Tibial artery (tissue), 4 donors: ENCODE measurements at regions not wholly inside any gene's neighbourhood (a gene's known extent, or its start where the extent isn't known, plus 50 kb on each side); places are given as distances from the start of the nearest gene placed in this dataset.

Experiments
- DNase-seq, 2 donors: peaks; one replicate each; pipeline ENCODE4 v3.0.0-alpha.2; 2019
- H3K27ac ChIP-seq, 2 donors: fragments of 200-600 bp; sonication (generic) in 1 of 2; 1 replicate in 1 of 2; 2 replicates in 1 of 2; pipeline ENCODE4 v1.5.1; 2018 to 2019; ENCODE audit warnings: mild to moderate bottlenecking in 1 of 2
- H3K27me3 ChIP-seq, 2 donors: fragments of 200-600 bp; sonication (generic) in 1 of 2; one replicate each; pipeline versions ENCODE4 v1.5.1 to v1.6.0; 2016 to 2019
- H3K36me3 ChIP-seq, 3 donors: fragments of 200-600 bp; sonication (generic) in 2 of 3; one replicate each; pipeline ENCODE4 v1.5.1; 2016 to 2019; ENCODE audit warnings: mild to moderate bottlenecking in 2 of 3
- H3K4me1 ChIP-seq, 4 donors: fragments of 200-600 bp; sonication (generic) in 2 of 4; 1 replicate in 3 of 4; 2 replicates in 1 of 4; pipeline ENCODE4 v1.5.1; 2016 to 2019
- H3K4me3 ChIP-seq, 2 donors: fragments of 200-600 bp; sonication (generic) in 1 of 2; 1 replicate in 1 of 2; 2 replicates in 1 of 2; pipeline ENCODE4 v1.5.1; 2018 to 2019; ENCODE audit warnings: mild to moderate bottlenecking in 2 of 2
- H3K9me3 ChIP-seq, 3 donors: fragments of 200-600 bp; sonication (generic) in 1 of 3; one replicate each; pipeline ENCODE4 v1.5.1; 2016 to 2019
- intact Hi-C: fragments of 100-400 bp; cut with DNase I; formaldehyde crosslinking; loops from one replicate; pipeline ENCODE4 v1.15.0; 2023; ENCODE audit warnings: low total_unique reads
- TF ChIP-seq, protein P1 (sequence below), 2 experiments: fragments of 200-600 bp in 1 of 2; fragments of 450-650 bp in 1 of 2; IDR thresholded peaks; one replicate each; pipeline ENCODE4 v1.5.1; 2017 to 2019; ENCODE audit warnings: antibody characterized with exemption in 2 of 2, mild to moderate bottlenecking in 1 of 2, moderate library complexity in 1 of 2

DNA sequence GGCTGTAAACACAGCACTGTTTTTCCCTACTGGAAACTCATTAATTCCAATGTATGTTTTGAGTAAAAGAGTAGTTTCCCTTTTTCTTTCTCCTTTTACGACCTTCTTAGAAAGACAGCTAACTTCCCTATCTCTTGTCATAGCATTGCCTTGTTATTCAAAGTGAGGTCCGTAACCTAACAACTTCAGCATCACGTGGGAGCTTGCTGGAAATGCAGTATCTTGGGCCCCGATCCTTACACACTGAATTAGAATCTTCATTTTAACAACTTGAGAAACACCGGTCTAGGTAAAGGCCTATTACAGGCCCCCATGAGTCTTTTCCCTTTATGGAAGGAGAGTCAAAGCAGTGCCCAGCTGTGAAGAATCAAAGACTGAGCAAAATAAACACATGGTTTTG lies 230.7 kb upstream of the PRKD1 start:
- Histone ChIP-seq H3K36me3 (no peaks in the 10 kb centered on the region), H3K27me3 (no peaks in the 10 kb centered on the region), H3K27ac (no peak overlapping the region), H3K9me3 (no peaks in the 10 kb centered on the region), H3K4me1 (peaks cover 0 to 3% (median 1%) of the 10 kb centered on the region in 4 donors), H3K4me3 (no peak overlapping the region)
- intact Hi-C loops, result no loop called here
- TF ChIP-seq, protein P1, sequence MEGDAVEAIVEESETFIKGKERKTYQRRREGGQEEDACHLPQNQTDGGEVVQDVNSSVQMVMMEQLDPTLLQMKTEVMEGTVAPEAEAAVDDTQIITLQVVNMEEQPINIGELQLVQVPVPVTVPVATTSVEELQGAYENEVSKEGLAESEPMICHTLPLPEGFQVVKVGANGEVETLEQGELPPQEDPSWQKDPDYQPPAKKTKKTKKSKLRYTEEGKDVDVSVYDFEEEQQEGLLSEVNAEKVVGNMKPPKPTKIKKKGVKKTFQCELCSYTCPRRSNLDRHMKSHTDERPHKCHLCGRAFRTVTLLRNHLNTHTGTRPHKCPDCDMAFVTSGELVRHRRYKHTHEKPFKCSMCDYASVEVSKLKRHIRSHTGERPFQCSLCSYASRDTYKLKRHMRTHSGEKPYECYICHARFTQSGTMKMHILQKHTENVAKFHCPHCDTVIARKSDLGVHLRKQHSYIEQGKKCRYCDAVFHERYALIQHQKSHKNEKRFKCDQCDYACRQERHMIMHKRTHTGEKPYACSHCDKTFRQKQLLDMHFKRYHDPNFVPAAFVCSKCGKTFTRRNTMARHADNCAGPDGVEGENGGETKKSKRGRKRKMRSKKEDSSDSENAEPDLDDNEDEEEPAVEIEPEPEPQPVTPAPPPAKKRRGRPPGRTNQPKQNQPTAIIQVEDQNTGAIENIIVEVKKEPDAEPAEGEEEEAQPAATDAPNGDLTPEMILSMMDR (IDR thresholded peaks at IDR 0.05), result no peak
- DNase-seq, result no peak

DNA sequence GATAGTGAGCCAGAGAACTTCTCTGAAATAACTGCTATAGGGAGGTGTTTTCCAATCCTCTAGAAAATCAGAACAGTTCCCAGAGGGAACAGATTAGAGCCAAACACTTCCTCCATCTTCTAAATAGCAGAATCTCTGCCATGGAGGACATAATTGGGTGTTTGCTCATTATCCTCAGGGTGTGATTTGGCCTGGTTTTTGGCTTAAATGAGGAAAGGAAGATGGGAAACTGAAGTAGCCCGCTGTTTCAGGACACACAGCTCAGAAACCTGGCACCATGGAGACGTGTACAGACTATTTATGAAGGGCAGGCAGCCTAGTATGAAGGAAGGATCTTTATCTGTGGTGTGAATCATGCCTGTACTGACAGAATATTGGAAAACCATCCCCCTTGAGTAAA lies 231.7 kb upstream of the PRKD1 start:
- TF ChIP-seq, protein P1 (IDR thresholded peaks at IDR 0.05), result no peak
- no peak for DNase-seq
- no peak overlapping the region for H3K4me3 ChIP-seq
- H3K4me1 ChIP-seq, result peaks cover 0 to 3% (median 1%) of the 10 kb centered on the region in 4 donors
- no peaks in the 10 kb centered on the region for H3K36me3 ChIP-seq
- no peaks in the 10 kb centered on the region for H3K9me3 ChIP-seq
- no peak overlapping the region for H3K27ac ChIP-seq
- H3K27me3 ChIP-seq, result no peaks in the 10 kb centered on the region
- intact Hi-C loops, result no loop called here

DNA sequence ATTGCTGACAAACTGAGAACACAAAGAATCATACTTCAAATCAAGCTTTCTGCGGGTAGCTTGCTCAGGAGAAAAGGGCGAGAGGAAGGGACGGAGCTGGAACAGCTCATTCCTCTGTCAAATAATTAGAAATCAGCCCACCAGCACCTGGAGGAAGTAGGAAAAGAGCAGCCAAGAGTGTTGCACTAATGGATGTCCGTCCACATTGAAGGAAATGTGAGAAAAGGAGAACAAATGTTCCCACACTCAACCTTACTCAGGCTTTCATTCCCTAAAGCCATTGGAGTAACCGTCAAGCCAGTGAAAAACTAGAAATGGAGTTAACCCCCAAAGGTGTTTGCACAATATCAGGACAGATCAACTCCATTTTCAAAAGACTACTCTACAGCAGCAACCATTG lies 233.0 kb upstream of the PRKD1 start:
- intact Hi-C loops, result no loop called here
- Histone ChIP-seq H3K9me3 (no peaks in the 10 kb centered on the region), H3K4me3 (no peak overlapping the region), H3K27ac (no peak overlapping the region), H3K36me3 (no peaks in the 10 kb centered on the region), H3K4me1 (peaks cover 0 to 3% (median 1%) of the 10 kb centered on the region in 4 donors), H3K27me3 (no peaks in the 10 kb centered on the region)
- no peak for DNase-seq
- TF ChIP-seq, protein P1 (IDR thresholded peaks at IDR 0.05), result no peak

DNA sequence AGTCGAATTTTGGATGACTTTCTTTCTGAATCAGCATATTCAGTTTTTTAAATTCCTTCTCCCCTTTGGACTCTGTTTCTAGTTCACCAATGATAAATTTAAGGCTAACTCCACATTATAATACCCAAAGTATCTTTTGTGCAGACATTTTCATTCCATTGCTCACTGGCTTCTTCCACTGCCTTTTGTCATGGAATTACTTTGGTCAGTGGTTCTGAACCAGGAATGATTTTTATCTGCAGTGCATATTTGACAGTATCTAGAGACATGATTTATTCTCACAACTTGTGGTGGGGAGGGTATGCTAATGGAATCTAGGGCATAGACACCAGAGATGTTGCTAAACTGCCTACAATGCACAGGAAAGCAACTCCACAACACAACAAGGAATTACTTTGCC lies 234.4 kb upstream of the PRKD1 start:
- Histone ChIP-seq H3K4me3 (no peak overlapping the region), H3K27ac (no peak overlapping the region), H3K36me3 (no peaks in the 10 kb centered on the region), H3K27me3 (no peaks in the 10 kb centered on the region), H3K9me3 (no peaks in the 10 kb centered on the region), H3K4me1 (peaks cover 0 to 3% (median 1%) of the 10 kb centered on the region in 4 donors)
- intact Hi-C loops, result no loop called here
- no peak for DNase-seq
- TF ChIP-seq, protein P1 (IDR thresholded peaks at IDR 0.05), result no peak

DNA sequence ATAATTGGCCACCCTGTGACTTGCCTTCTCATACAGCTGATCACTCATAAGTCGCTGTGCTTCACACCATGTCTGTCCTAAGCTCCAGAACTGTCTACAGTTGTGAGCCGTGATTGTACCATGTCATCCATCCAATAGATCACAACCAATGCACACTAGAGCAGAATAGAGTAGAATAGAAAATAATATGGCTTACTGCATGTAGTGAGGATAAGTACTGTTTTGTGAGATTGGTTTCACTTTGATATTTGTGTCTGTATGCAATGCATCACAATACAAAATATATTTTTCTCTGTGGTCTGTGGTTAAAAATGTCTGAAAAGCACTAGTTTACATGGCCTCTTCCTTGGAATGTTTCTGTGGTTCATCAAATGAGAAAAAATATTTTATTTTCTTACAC lies 237.6 kb upstream of the PRKD1 start:
- Histone ChIP-seq H3K4me3 (no peak overlapping the region), H3K27ac (no peak overlapping the region), H3K27me3 (no peaks in the 10 kb centered on the region), H3K9me3 (peaks cover 0 to 18% (median 13%) of the 10 kb centered on the region in 3 donors), H3K36me3 (no peaks in the 10 kb centered on the region), H3K4me1 (no peaks in the 10 kb centered on the region)
- intact Hi-C loops, result no loop called here
- DNase-seq, result no peak
- TF ChIP-seq, protein P1 (IDR thresholded peaks at IDR 0.05), result no peak

DNA sequence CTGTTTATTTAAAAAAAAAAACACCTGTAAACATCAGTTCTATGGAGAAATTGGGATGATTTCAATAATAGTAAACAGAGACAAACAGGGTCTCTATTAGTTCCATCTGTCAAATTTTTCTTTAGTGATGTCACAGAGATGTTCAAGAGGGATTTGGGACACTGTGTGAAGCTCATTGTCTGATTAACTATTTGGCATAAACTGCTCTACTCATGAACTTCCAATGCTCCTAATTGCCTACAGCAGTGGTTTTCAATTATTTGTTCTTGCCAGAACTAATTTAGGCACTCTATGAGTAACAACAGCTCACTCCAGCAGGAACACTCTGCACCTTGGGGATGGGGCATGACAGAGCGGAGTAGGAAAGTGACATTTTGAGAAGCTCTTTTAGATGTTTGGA lies 250.1 kb upstream of the PRKD1 start:
- no peaks in the 10 kb centered on the region for H3K27me3 ChIP-seq
- H3K27ac ChIP-seq, result no peak overlapping the region
- no peak for DNase-seq
- TF ChIP-seq, protein P1 (IDR thresholded peaks at IDR 0.05), result no peak
- H3K36me3 ChIP-seq, result no peaks in the 10 kb centered on the region
- no peaks in the 10 kb centered on the region for H3K4me1 ChIP-seq
- intact Hi-C loops, result no loop called here
- H3K9me3 ChIP-seq, result no peaks in the 10 kb centered on the region
- H3K4me3 ChIP-seq, result no peak overlapping the region
